AG04450 (cell line): ENCODE measurements at regions not wholly inside any gene's neighbourhood (a gene's known extent, or its start where the extent isn't known, plus 50 kb on each side); places are given as distances from the start of the nearest gene placed in this dataset.

Experiments used
- CTCF ChIA-PET: fragments of 300-600, 350-600 bp; formaldehyde crosslinking; extraction: SDS; loops from one replicate; lab custom pipeline; 2022; ENCODE audit warnings: antibody characterized with exemption, inconsistent platforms; lab: Charles Lee
- POLR2A ChIA-PET: fragments of 350-600 bp; formaldehyde crosslinking; extraction: SDS; loops from one replicate; lab custom pipeline; 2021; ENCODE audit warnings: antibody characterized with exemption, inconsistent platforms; lab: Yijun Ruan, JAX
- DNase-seq: peaks from one replicate; pipeline ENCODE4 v3.0.0-alpha.2; 2011; ENCODE audit warnings: low read depth, low spot score
- H3K27ac ChIP-seq: one replicate; pipeline ENCODE4 v1.5.1; 2012; ENCODE audit warnings: low read depth, low read length, control low read depth
- H3K27me3 ChIP-seq: one replicate; pipeline ENCODE4 v1.6.0; 2012; ENCODE audit warnings: low read length; ENCODE audit not compliant: control insufficient read depth, insufficient read depth
- H3K4me3 ChIP-seq: 2 replicates; pipeline ENCODE4 v1.5.1; 2011; ENCODE audit warnings: mild to moderate bottlenecking, low read depth, low read length, control low read depth
- H3K9me3 ChIP-seq: 2 replicates; pipeline ENCODE4 v1.5.1; 2012; ENCODE audit warnings: low read length; ENCODE audit not compliant: control insufficient read depth, insufficient read depth
- TF ChIP-seq, protein P1 (sequence below): IDR thresholded peaks from 2 replicates; pipeline ENCODE4 v1.5.1; 2011; ENCODE audit warnings: low read depth, low read length, control low read depth, inconsistent platforms

- peaks cover 7% of the 10 kb centered on the region for H3K27me3 ChIP-seq
- TF ChIP-seq, protein P1, sequence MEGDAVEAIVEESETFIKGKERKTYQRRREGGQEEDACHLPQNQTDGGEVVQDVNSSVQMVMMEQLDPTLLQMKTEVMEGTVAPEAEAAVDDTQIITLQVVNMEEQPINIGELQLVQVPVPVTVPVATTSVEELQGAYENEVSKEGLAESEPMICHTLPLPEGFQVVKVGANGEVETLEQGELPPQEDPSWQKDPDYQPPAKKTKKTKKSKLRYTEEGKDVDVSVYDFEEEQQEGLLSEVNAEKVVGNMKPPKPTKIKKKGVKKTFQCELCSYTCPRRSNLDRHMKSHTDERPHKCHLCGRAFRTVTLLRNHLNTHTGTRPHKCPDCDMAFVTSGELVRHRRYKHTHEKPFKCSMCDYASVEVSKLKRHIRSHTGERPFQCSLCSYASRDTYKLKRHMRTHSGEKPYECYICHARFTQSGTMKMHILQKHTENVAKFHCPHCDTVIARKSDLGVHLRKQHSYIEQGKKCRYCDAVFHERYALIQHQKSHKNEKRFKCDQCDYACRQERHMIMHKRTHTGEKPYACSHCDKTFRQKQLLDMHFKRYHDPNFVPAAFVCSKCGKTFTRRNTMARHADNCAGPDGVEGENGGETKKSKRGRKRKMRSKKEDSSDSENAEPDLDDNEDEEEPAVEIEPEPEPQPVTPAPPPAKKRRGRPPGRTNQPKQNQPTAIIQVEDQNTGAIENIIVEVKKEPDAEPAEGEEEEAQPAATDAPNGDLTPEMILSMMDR = no peak
- POLR2A ChIA-PET = interaction anchor here (0.6 kb wide), 1 partner anchor 38 kb away, joined by 9 read pairs; no protein-coding TSS in a partner anchor
- no peak overlapping the region for H3K4me3 ChIP-seq
- CTCF ChIA-PET = interaction anchor here (1.1 kb wide), 1 partner anchor 128 kb away, joined by 3 read pairs; no protein-coding TSS in a partner anchor
- DNase-seq = no peak
- H3K27ac ChIP-seq = no peak overlapping the region
- H3K9me3 ChIP-seq = no peaks in the 10 kb centered on the region
Observed at GRCh38 chr6:163828038-163828795, 413.7 kb downstream of the QKI start.

- DNase-seq = no peak
- ChIA-PET POLR2A (no interaction called here), CTCF (interaction anchor here (1.1 kb wide), 1 partner anchor 129 kb away, joined by 3 read pairs; no protein-coding TSS in a partner anchor)
- Histone ChIP-seq H3K27me3 (peaks cover 7% of the 10 kb centered on the region), H3K27ac (no peak overlapping the region), H3K9me3 (no peaks in the 10 kb centered on the region), H3K4me3 (no peak overlapping the region)
- TF ChIP-seq, protein P1 = no peak
Observed at GRCh38 chr6:163827143-163827542, 412.6 kb downstream of the QKI start.

DNA sequence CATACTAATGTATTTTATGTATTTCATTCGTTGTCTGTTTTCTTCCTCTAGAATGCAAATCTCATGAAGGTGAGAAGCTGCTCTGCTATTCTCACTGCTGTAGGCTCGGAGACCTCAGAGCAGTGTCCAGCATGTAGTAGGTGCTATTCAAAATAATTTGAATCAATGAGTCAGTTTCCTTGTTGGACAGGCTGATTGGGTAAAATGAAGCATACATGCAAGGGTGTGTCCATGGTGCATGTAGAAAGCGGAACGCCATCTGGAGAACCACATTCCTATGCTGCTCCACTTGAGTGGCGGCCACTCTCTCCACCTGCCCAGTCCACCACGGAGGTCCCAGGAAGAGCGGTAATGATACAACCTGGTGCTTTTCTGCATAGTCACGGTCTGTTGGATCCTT, 412.1 kb downstream of the QKI start:
- no peak for DNase-seq
- H3K27ac ChIP-seq = no peak overlapping the region
- POLR2A ChIA-PET = no interaction called here
- TF ChIP-seq, protein P1 = no peak
- H3K9me3 ChIP-seq = no peaks in the 10 kb centered on the region
- CTCF ChIA-PET = no interaction called here
- no peak overlapping the region for H3K4me3 ChIP-seq
- peaks cover 7% of the 10 kb centered on the region for H3K27me3 ChIP-seq

DNA sequence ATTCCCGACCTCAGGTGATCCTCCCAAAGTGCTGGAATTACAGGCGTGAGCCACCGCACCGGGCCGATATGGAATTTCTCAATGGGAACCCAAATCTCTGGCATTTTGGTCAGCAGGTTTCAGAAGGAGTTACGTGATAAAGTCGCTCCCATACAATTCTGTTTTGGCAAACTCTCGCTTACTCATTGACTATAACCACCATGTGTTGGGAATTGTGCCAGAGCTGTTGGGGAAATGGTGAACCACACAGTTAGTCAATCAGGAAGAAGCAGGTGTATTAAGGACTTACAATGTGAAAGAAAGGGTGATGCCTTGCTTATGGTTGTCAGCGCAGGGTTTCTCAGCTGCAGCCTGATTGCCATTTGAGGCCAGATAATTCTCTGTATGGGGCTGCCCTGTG, 410.5 kb downstream of the QKI start:
- Histone ChIP-seq H3K9me3 (peaks cover 2% of the 10 kb centered on the region), H3K27me3 (peaks cover 7% of the 10 kb centered on the region), H3K27ac (no peak overlapping the region), H3K4me3 (no peak overlapping the region)
- ChIA-PET POLR2A (no interaction called here), CTCF (no interaction called here)
- TF ChIP-seq, protein P1 = no peak
- no peak for DNase-seq

DNA sequence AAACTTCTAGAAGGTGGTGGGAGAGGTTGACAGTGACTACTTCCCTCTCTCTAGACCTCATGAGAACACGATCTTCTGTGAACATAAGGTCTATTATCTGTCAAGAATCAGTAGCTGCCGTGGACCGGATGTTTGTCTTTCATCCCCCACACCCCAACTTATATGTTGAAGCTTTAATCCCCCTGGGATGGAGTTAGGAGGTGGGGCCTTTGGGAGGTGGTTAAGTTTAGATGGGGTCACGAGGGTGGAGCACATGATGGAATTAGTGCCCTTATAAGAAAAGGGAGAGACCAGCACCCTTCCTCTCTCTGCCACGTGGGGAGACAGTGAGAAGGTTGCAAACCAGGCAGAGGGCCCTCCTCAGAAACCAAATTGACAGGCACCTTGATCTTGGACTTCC, 409.1 kb downstream of the QKI start:
- Histone ChIP-seq H3K27ac (no peak overlapping the region), H3K27me3 (peaks cover 7% of the 10 kb centered on the region), H3K9me3 (peaks cover 6% of the 10 kb centered on the region), H3K4me3 (no peak overlapping the region)
- ChIA-PET CTCF (no interaction called here), POLR2A (no interaction called here)
- no peak for DNase-seq
- TF ChIP-seq, protein P1 = no peak
